HFFc6 (cell line): ENCODE measurements at regions not wholly inside any gene's neighbourhood (a gene's known extent, or its start where the extent isn't known, plus 50 kb on each side); places are given as distances from the start of the nearest gene placed in this dataset.
A peak's percentile ranks its signal among the peaks of the same experiment; 100 is the strongest.

Experiments
- DNase-seq: peaks from one replicate; pipeline ENCODE4 v3.0.0-alpha.2; 2018
- H3K27ac Mint-ChIP-seq: 2 replicates; pipeline ENCODE4 v1.8.0; 2020; ENCODE audit warnings: mild to moderate bottlenecking, mixed read lengths
- H3K27me3 Mint-ChIP-seq: 2 replicates; pipeline ENCODE4 v1.8.0; 2021; ENCODE audit warnings: mild to moderate bottlenecking, moderate library complexity, mixed read lengths; ENCODE audit not compliant: insufficient read depth
- H3K36me3 Mint-ChIP-seq: 2 replicates; pipeline ENCODE4 v1.8.0; 2021; ENCODE audit warnings: low read depth, mixed read lengths
- H3K4me1 Mint-ChIP-seq: 2 replicates; pipeline ENCODE4 v1.8.0; 2020; ENCODE audit warnings: low read depth, mixed read lengths
- H3K4me3 Mint-ChIP-seq: 2 replicates; pipeline ENCODE4 v1.8.0; 2020; ENCODE audit warnings: mild to moderate bottlenecking, moderate library complexity, mixed read lengths
- H3K9me3 Mint-ChIP-seq: 2 replicates; pipeline ENCODE4 v1.8.0; 2020; ENCODE audit warnings: mild to moderate bottlenecking, mixed read lengths
- CTCF ChIP-seq: fragments of 200-600 bp; sonication (generic); IDR thresholded peaks from 2 replicates; pipeline ENCODE4 v1.5.0; 2021; ENCODE audit warnings: antibody characterized with exemption, mild to moderate bottlenecking

- H3K27me3 Mint-ChIP-seq: peaks cover 19% of the 10 kb centered on the region
- H3K4me3 Mint-ChIP-seq: no peak overlapping the region
- H3K27ac Mint-ChIP-seq: no peak overlapping the region
- H3K36me3 Mint-ChIP-seq: no peaks in the 10 kb centered on the region
- TF ChIP-seq CTCF: no peak
- H3K4me1 Mint-ChIP-seq: peaks cover 12% of the 10 kb centered on the region
- no peak for DNase-seq
- H3K9me3 Mint-ChIP-seq: no peaks in the 10 kb centered on the region
Measured at GRCh38 chr9:38322937-38323336, 69.6 kb upstream of the ALDH1B1 start.

GRCh38 chr9:38319496-38320173 lies 72.9 kb upstream of the ALDH1B1 start:
- no peaks in the 10 kb centered on the region for H3K9me3 Mint-ChIP-seq
- H3K4me3 Mint-ChIP-seq: peak overlapping the region; percentile 83; the same call in 1 of the 2 replicates
- no peak for DNase-seq
- H3K36me3 Mint-ChIP-seq: no peaks in the 10 kb centered on the region
- peaks cover 12% of the 10 kb centered on the region for H3K4me1 Mint-ChIP-seq
- no peak for TF ChIP-seq CTCF
- peaks cover 25% of the 10 kb centered on the region for H3K27me3 Mint-ChIP-seq
- H3K27ac Mint-ChIP-seq: no peak overlapping the region

- TF ChIP-seq CTCF: no peak
- peak overlapping the region; percentile 83 for H3K4me3 Mint-ChIP-seq
- H3K4me1 Mint-ChIP-seq: peaks cover 12% of the 10 kb centered on the region
- no peak for DNase-seq
- no peak overlapping the region for H3K27ac Mint-ChIP-seq
- H3K9me3 Mint-ChIP-seq: no peaks in the 10 kb centered on the region
- peaks cover 28% of the 10 kb centered on the region for H3K27me3 Mint-ChIP-seq
- H3K36me3 Mint-ChIP-seq: no peaks in the 10 kb centered on the region
Measured at GRCh38 chr9:38318759-38319495, 73.6 kb upstream of the ALDH1B1 start.

- Mint-ChIP-seq H3K4me1 (peaks cover 12% of the 10 kb centered on the region), H3K27me3 (peaks cover 38% of the 10 kb centered on the region), H3K9me3 (no peaks in the 10 kb centered on the region), H3K36me3 (no peaks in the 10 kb centered on the region), H3K27ac (no peak overlapping the region), H3K4me3 (no peak overlapping the region)
- no peak for TF ChIP-seq CTCF
- DNase-seq: no peak
Measured at GRCh38 chr9:38316166-38316780, 76.2 kb upstream of the ALDH1B1 start.

GRCh38 chr9:38315085-38315595 lies 77.4 kb upstream of the ALDH1B1 start:
- Mint-ChIP-seq H3K36me3 (no peaks in the 10 kb centered on the region), H3K27ac (no peak overlapping the region), H3K27me3 (peaks cover 43% of the 10 kb centered on the region), H3K9me3 (no peaks in the 10 kb centered on the region), H3K4me1 (peaks cover 19% of the 10 kb centered on the region), H3K4me3 (no peak overlapping the region)
- no peak for DNase-seq
- TF ChIP-seq CTCF: no peak
